Activated CD4-positive, alpha-beta memory T cell treated with anti-CD3 and anti-CD28 coated beads for 36 hours (primary cell): ENCODE measurements at regions not wholly inside any gene's neighbourhood (a gene's known extent, or its start where the extent isn't known, plus 50 kb on each side); places are given as distances from the start of the nearest gene placed in this dataset.

Experiments
- CTCF ChIA-PET: fragments of 350-600 bp; sonication (Branson Sonifier 250); formaldehyde crosslinking; loops from one replicate; lab custom pipeline; 2021; ENCODE audit warnings: antibody characterized with exemption, inconsistent platforms; lab: Charles Lee
- POLR2A ChIA-PET: fragments of 350-600 bp; sonication (Branson Sonifier 250); formaldehyde crosslinking; loops from one replicate; lab custom pipeline; 2021; ENCODE audit warnings: antibody characterized with exemption; lab: Charles Lee
- DNase-seq: peaks from one replicate; pipeline ENCODE4 v3.0.0-alpha.2; 2020
- H3K27ac Mint-ChIP-seq: one replicate; pipeline ENCODE4 v1.8.0; 2021; ENCODE audit warnings: mixed read lengths
- H3K27me3 Mint-ChIP-seq: one replicate; pipeline ENCODE4 v1.8.0; 2021; ENCODE audit warnings: mixed read lengths
- H3K36me3 Mint-ChIP-seq: one replicate; pipeline ENCODE4 v1.8.0; 2021; ENCODE audit warnings: mixed read lengths
- H3K4me1 Mint-ChIP-seq: one replicate; pipeline ENCODE4 v1.8.0; 2021; ENCODE audit warnings: low read depth, mixed read lengths
- H3K4me3 Mint-ChIP-seq: one replicate; pipeline ENCODE4 v1.8.0; 2021; ENCODE audit warnings: mild to moderate bottlenecking, mixed read lengths
- H3K9me3 Mint-ChIP-seq: one replicate; pipeline ENCODE4 v1.8.0; 2021; ENCODE audit warnings: mixed read lengths
- intact Hi-C: fragments of 100-400 bp; cut with micrococcal nuclease; formaldehyde crosslinking; loops from one replicate; pipeline ENCODE4 v1.15.1; 2023

DNA sequence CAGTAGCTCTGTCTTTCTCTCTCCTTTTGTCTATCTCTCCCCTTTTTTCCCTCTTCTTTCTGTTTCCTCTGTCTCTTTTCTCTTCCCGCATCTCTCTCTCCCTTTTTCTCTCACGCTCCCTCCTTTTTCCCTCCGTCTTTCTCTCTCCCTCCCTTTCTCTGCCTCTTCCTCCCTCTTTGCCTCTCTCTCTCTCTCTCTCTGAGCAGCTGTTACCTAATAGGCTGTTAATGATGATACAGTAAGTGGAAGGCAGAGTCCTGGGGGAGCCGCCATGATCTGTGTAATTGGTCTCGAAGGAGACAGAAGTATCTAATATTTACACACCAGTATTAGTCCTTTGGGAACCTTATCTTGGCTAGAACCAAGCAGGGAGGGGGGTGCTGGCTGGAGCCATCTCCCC is 136.1 kb upstream of the CIBAR2 start:
- H3K4me1 Mint-ChIP-seq = peaks cover 2% of the 10 kb centered on the region
- POLR2A ChIA-PET = no interaction called here
- no peak overlapping the region for H3K4me3 Mint-ChIP-seq
- intact Hi-C loops = loop anchor here (10.0 kb wide), 1 partner anchor 134 kb away; the partner anchor contains the start of gene CIBAR2
- no peak for DNase-seq
- no peaks in the 10 kb centered on the region for H3K36me3 Mint-ChIP-seq
- CTCF ChIA-PET = interaction anchor here (1.3 to 2.0 kb wide), 2 partner anchors 10 to 11 kb away, joined by 3 to 5 read pairs; no protein-coding TSS in a partner anchor
- H3K27me3 Mint-ChIP-seq = peaks cover 6% of the 10 kb centered on the region
- H3K9me3 Mint-ChIP-seq = no peaks in the 10 kb centered on the region
- H3K27ac Mint-ChIP-seq = no peak overlapping the region

DNA sequence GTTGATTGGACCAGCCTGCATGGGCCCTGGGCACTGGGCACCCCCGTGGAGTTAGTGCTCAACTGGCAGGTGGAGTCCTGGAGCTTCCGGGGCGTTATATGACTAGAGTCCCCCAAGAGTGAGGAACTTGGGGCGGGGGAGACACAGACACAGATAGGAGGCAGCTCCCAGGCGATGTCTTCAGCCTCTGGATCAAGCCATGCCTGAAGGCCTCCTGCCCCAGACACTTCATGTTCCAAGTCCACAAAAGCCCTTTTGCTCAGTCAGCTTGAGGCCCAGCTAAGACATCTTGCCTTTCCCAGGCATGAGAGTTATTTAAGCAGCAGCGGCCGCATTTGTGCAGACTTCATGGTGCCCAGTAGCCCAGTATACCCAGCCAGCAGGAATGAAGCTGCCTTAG is 136.6 kb upstream of the CIBAR2 start:
- CTCF ChIA-PET = interaction anchor here (1.3 to 2.0 kb wide), 2 partner anchors 9 to 12 kb away, joined by 3 to 5 read pairs; no protein-coding TSS in a partner anchor
- intact Hi-C loops = loop anchor here (10.0 kb wide), 1 partner anchor 134 kb away; the partner anchor contains the start of gene CIBAR2
- peaks cover 2% of the 10 kb centered on the region for H3K4me1 Mint-ChIP-seq
- H3K4me3 Mint-ChIP-seq = no peak overlapping the region
- H3K27me3 Mint-ChIP-seq = peaks cover 6% of the 10 kb centered on the region
- POLR2A ChIA-PET = no interaction called here
- DNase-seq = no peak
- no peaks in the 10 kb centered on the region for H3K36me3 Mint-ChIP-seq
- no peaks in the 10 kb centered on the region for H3K9me3 Mint-ChIP-seq
- no peak overlapping the region for H3K27ac Mint-ChIP-seq

GRCh38 chr16:85249418-85250146 is 137.3 kb upstream of the CIBAR2 start:
- intact Hi-C loops = loop anchor here (10.0 kb wide), 1 partner anchor 135 kb away; the partner anchor contains the start of gene CIBAR2
- no peak overlapping the region for H3K27ac Mint-ChIP-seq
- H3K36me3 Mint-ChIP-seq = no peaks in the 10 kb centered on the region
- no peaks in the 10 kb centered on the region for H3K9me3 Mint-ChIP-seq
- DNase-seq = no peak
- H3K27me3 Mint-ChIP-seq = peaks cover 6% of the 10 kb centered on the region
- CTCF ChIA-PET = interaction anchor here (1.3 to 2.0 kb wide), 2 partner anchors 8 to 13 kb away, joined by 3 to 5 read pairs; no protein-coding TSS in a partner anchor
- H3K4me1 Mint-ChIP-seq = peaks cover 2% of the 10 kb centered on the region
- no peak overlapping the region for H3K4me3 Mint-ChIP-seq
- POLR2A ChIA-PET = no interaction called here

GRCh38 chr16:85250147-85250463 is 137.8 kb upstream of the CIBAR2 start:
- intact Hi-C loops = no loop called here
- POLR2A ChIA-PET = no interaction called here
- CTCF ChIA-PET = interaction anchor here (2.0 kb wide), 1 partner anchor 8 kb away, joined by 5 read pairs; no protein-coding TSS in a partner anchor
- Mint-ChIP-seq H3K36me3 (no peaks in the 10 kb centered on the region), H3K9me3 (no peaks in the 10 kb centered on the region), H3K4me3 (no peak overlapping the region), H3K27ac (no peak overlapping the region), H3K4me1 (peaks cover 2% of the 10 kb centered on the region), H3K27me3 (peaks cover 6% of the 10 kb centered on the region)
- DNase-seq = no peak

- H3K4me1 Mint-ChIP-seq = peaks cover under 1% of the 10 kb centered on the region
- CTCF ChIA-PET = no interaction called here
- no peaks in the 10 kb centered on the region for H3K36me3 Mint-ChIP-seq
- peaks cover 4% of the 10 kb centered on the region for H3K27me3 Mint-ChIP-seq
- POLR2A ChIA-PET = no interaction called here
- no peak overlapping the region for H3K27ac Mint-ChIP-seq
- intact Hi-C loops = no loop called here
- H3K4me3 Mint-ChIP-seq = no peak overlapping the region
- no peaks in the 10 kb centered on the region for H3K9me3 Mint-ChIP-seq
- no peak for DNase-seq
Observed at GRCh38 chr16:85250609-85251223, 138.4 kb upstream of the CIBAR2 start.

- no peaks in the 10 kb centered on the region for H3K4me1 Mint-ChIP-seq
- ChIA-PET CTCF (interaction anchor here (2.5 to 3.1 kb wide), 2 partner anchors 12 to 136 kb away, joined by 10 to 20 read pairs; no protein-coding TSS in a partner anchor), POLR2A (no interaction called here)
- no peaks in the 10 kb centered on the region for H3K9me3 Mint-ChIP-seq
- H3K27ac Mint-ChIP-seq = no peak overlapping the region
- peaks cover 4% of the 10 kb centered on the region for H3K27me3 Mint-ChIP-seq
- no peaks in the 10 kb centered on the region for H3K36me3 Mint-ChIP-seq
- no peak for DNase-seq
- H3K4me3 Mint-ChIP-seq = no peak overlapping the region
- intact Hi-C loops = no loop called here
Observed at GRCh38 chr16:85251225-85251760, 139.0 kb upstream of the CIBAR2 start.

DNA sequence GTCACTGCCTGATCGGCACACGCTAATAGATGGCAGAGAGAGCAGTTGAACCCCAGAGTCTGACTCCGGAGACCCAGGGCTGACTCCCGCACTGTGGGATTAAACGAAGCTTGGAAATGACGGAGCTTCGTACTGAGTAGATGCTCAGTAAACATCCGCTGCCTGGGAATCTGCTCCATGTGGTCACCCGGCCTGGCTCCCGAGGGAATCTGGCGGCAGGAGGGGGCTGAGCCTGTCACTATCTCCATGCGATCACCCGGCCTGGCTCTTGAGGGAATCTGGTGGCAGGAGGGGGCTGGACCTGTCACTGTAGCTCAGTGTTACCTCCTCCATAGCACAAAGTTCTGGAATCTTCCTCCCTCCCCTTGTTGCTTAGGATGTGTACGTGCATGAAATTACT is 139.7 kb upstream of the CIBAR2 start:
- H3K4me3 Mint-ChIP-seq = no peak overlapping the region
- H3K27me3 Mint-ChIP-seq = peaks cover 2% of the 10 kb centered on the region
- no peak overlapping the region for H3K27ac Mint-ChIP-seq
- no peak for DNase-seq
- intact Hi-C loops = no loop called here
- H3K9me3 Mint-ChIP-seq = no peaks in the 10 kb centered on the region
- no peaks in the 10 kb centered on the region for H3K4me1 Mint-ChIP-seq
- ChIA-PET POLR2A (no interaction called here), CTCF (interaction anchor here (0.9 to 3.1 kb wide), 7 partner anchors 12 to 975 kb away, joined by 3 to 20 read pairs (median 4); no protein-coding TSS in a partner anchor)
- H3K36me3 Mint-ChIP-seq = no peaks in the 10 kb centered on the region

DNA sequence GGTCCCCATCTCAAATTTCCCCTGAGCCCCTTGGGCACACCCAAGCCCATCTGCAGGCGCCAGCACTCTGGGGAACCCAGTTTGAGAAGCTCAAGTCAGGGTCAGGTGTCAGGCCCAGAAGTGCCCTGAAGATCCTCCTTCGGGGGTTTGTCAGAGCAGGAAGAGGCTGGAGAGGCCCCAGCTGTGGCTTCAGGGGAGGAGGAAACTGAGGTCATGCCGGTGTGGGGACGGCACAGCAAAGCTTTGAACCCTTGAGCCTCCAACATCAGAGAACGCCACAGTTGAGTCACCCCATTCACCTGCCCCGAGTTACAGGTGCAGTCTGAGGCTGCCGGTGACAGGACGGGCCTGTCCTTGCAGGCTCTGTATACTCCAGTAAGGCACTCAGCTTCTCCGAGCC is 140.2 kb upstream of the CIBAR2 start:
- CTCF ChIA-PET = interaction anchor here (0.7 to 3.1 kb wide), 11 partner anchors 7 to 975 kb away, joined by 3 to 20 read pairs (median 4); no protein-coding TSS in a partner anchor
- H3K27ac Mint-ChIP-seq = no peak overlapping the region
- intact Hi-C loops = no loop called here
- H3K27me3 Mint-ChIP-seq = no peaks in the 10 kb centered on the region
- H3K4me1 Mint-ChIP-seq = no peaks in the 10 kb centered on the region
- H3K9me3 Mint-ChIP-seq = no peaks in the 10 kb centered on the region
- DNase-seq = no peak
- H3K4me3 Mint-ChIP-seq = no peak overlapping the region
- POLR2A ChIA-PET = no interaction called here
- H3K36me3 Mint-ChIP-seq = no peaks in the 10 kb centered on the region

- Mint-ChIP-seq H3K27me3 (no peaks in the 10 kb centered on the region), H3K36me3 (no peaks in the 10 kb centered on the region), H3K4me3 (no peak overlapping the region), H3K27ac (no peak overlapping the region), H3K9me3 (no peaks in the 10 kb centered on the region), H3K4me1 (no peaks in the 10 kb centered on the region)
- ChIA-PET POLR2A (no interaction called here), CTCF (interaction anchor here (0.7 to 3.1 kb wide), 14 partner anchors 8 to 591 kb away, joined by 3 to 20 read pairs (median 4); no protein-coding TSS in a partner anchor)
- peak; percentile 72 for DNase-seq
- intact Hi-C loops = no loop called here
Observed at GRCh38 chr16:85253084-85253941, 141.0 kb upstream of the CIBAR2 start.

- no peaks in the 10 kb centered on the region for H3K9me3 Mint-ChIP-seq
- CTCF ChIA-PET = interaction anchor here (1.0 to 3.1 kb wide), 4 partner anchors 8 to 80 kb away, joined by 3 to 20 read pairs (median 10); no protein-coding TSS in a partner anchor
- POLR2A ChIA-PET = no interaction called here
- no peaks in the 10 kb centered on the region for H3K4me1 Mint-ChIP-seq
- H3K27ac Mint-ChIP-seq = no peak overlapping the region
- intact Hi-C loops = no loop called here
- H3K27me3 Mint-ChIP-seq = no peaks in the 10 kb centered on the region
- no peaks in the 10 kb centered on the region for H3K36me3 Mint-ChIP-seq
- H3K4me3 Mint-ChIP-seq = no peak overlapping the region
- no peak for DNase-seq
Observed at GRCh38 chr16:85254051-85254450, 141.8 kb upstream of the CIBAR2 start.

- H3K4me3 Mint-ChIP-seq = no peak overlapping the region
- ChIA-PET CTCF (interaction anchor here (0.6 to 0.7 kb wide), 2 partner anchors 10 to 13 kb away, joined by 3 read pairs; no protein-coding TSS in a partner anchor), POLR2A (no interaction called here)
- DNase-seq = no peak
- intact Hi-C loops = no loop called here
- no peaks in the 10 kb centered on the region for H3K9me3 Mint-ChIP-seq
- H3K27ac Mint-ChIP-seq = no peak overlapping the region
- no peaks in the 10 kb centered on the region for H3K4me1 Mint-ChIP-seq
- no peaks in the 10 kb centered on the region for H3K36me3 Mint-ChIP-seq
- peaks cover 5% of the 10 kb centered on the region for H3K27me3 Mint-ChIP-seq
Observed at GRCh38 chr16:85254921-85255320, 142.6 kb upstream of the CIBAR2 start.
